HG02763 (cell line): ENCODE measurements at regions not wholly inside any gene's neighbourhood (a gene's known extent, or its start where the extent isn't known, plus 50 kb on each side); places are given as distances from the start of the nearest gene placed in this dataset.
"Not testable (repeated sequence)": the region's sequence is repeated elsewhere in the genome, so short reads cannot be mapped to it uniquely, and the experiment has no call there.

Experiments
- ATAC-seq: cut with Tn5 transposase; IDR thresholded peaks from one replicate; pipeline ENCODE4 v1.9.1; 2021; ENCODE audit warnings: mild to moderate bottlenecking, moderate library complexity; ENCODE audit not compliant: unreplicated experiment

GRCh38 chr4:33886356-33886755 lies 2358.0 kb downstream of the ARAP2 start:
- ATAC-seq, result no peak

DNA sequence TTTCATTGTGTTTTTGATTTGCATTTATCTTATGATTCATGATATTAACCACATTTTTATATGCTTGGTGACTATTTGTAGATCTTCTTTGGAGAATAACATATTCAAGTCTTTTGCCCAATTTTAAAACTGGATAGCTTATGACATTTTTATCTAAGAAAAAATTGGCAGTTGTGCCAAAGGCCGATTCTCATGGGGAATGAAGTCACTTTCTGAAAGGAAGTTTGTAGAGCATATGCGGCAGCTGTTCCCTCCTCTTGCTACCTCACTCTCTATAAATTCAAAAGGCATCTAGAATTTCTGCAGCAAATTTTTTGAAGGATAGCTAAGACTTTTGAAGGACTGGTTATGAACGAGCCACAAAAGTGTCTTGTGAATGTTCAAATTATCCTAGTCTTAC lies 2353.5 kb downstream of the ARAP2 start:
- ATAC-seq, result no peak

GRCh38 chr4:33911959-33912358 lies 2332.4 kb downstream of the ARAP2 start:
- ATAC-seq, result no peak

GRCh38 chr4:33914386-33914785 lies 2329.9 kb downstream of the ARAP2 start:
- ATAC-seq, result no peak

- no peak for ATAC-seq
These were observed 2320.8 kb downstream of the ARAP2 start for GRCh38 chr4:33923469-33923868.

DNA sequence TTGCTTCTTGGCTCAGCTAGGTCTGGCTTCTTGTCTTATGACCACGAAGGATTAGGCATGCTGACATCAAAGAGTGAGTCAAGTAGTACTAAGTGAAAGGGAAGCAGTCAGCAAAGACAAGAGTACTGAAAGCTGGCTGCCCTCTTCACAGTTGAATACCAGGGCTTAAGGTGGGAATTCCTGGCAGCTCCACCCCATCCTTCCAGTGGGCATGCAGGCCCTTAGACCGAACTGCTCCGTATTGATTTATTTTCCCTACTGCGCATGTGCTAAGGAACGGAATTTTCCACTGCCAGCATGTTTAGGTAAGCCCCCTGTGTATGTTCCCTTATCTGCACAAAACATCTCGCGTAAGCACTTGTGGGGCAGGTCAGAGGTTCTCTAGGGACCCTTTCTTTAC lies 2320.1 kb downstream of the ARAP2 start:
- ATAC-seq, result no peak

GRCh38 chr4:33924811-33925210 lies 2319.5 kb downstream of the ARAP2 start:
- no peak for ATAC-seq

GRCh38 chr4:33930497-33930896 lies 2313.8 kb downstream of the ARAP2 start:
- ATAC-seq, result no peak

- no peak for ATAC-seq
These were observed 2313.3 kb downstream of the ARAP2 start for GRCh38 chr4:33931026-33931425.

DNA sequence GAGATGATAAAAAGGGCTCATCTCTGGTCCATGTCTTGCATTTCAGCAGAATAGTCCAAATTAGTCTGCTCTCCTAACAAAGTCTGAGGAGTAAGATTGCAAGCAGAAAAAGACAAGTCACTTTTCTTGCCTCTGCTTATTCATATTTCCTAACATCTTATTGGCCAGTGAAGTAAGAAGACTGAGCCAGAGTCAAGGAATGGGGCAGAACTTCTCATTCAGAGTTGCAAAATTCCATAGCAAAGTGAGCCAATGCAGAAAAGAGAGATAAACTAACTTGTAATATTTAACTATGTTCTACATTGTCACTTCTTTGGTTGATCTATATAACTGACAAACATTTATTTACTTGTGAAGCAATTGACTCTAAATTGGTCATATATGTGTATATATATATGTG lies 2304.0 kb downstream of the ARAP2 start:
- ATAC-seq, result no peak

GRCh38 chr4:33941854-33942253 lies 2302.5 kb downstream of the ARAP2 start:
- ATAC-seq, result no peak

DNA sequence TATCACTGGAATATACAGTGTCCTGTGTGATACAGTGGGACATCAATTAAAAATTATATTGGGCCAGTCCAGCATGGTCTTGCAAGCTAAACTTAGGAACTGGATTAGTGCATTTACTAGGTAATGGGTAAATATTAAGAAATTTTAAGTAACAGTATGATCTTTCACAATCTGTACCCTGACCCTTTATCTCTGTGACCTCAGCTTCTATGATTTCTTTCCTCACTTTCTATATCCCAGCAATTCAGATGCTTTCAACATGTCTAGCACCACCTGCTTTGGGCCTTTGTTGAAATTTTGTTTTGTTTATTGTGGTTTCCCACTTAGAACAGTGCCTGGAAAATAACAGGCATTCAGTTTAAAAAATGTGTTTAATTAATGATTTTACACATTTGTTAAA lies 2295.4 kb downstream of the ARAP2 start:
- no peak for ATAC-seq

- ATAC-seq, result not testable (repeated sequence)
These were observed 2290.5 kb downstream of the ARAP2 start for GRCh38 chr4:33953848-33954247.

GRCh38 chr4:33954759-33955158 lies 2289.6 kb downstream of the ARAP2 start:
- ATAC-seq, result no peak

- no peak for ATAC-seq
These were observed 2284.8 kb downstream of the ARAP2 start for GRCh38 chr4:33959519-33959918.

DNA sequence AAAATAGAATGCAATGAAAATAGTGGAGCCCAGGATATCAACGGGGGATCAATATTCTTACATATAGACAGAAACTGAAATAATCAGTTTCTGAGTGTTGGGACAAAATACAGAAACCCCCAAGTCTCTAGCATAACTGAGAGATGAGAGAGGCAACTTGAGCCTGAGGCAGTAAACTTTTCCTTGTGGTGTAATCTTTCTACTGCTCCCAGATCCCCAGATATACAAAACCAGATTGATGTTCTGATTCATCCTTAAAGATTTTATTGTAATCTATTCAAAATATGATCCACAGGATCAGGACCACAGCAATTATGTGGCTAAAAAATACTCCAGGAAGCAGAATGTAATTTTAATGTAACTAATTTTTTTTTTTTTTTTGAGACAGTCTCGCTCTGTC lies 2282.6 kb downstream of the ARAP2 start:
- no peak for ATAC-seq

GRCh38 chr4:33966808-33967207 lies 2277.5 kb downstream of the ARAP2 start:
- ATAC-seq, result no peak

GRCh38 chr4:33974270-33974669 lies 2270.0 kb downstream of the ARAP2 start:
- no peak for ATAC-seq

DNA sequence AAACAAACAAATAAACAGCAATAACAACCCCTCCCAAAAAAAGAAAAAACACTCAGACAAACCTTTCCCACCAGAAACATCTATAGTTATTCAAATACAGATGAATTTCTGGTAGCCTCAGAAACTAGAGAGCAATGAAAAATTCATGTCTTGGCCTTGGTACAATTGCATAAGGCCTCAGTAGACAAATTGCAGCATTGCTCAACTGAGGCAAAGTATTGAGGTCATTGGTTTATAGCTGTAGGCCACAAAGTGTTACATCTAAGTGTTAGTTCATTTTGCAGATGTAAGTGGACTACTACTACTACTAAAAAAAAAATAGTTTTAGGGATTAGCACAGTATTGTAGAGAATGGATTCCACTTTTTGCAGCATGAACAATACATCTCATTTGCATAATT lies 2268.3 kb downstream of the ARAP2 start:
- no peak for ATAC-seq

GRCh38 chr4:33979781-33980180 lies 2264.5 kb downstream of the ARAP2 start:
- not testable (repeated sequence) for ATAC-seq

GRCh38 chr4:33980361-33980760 lies 2264.0 kb downstream of the ARAP2 start:
- no peak for ATAC-seq

- ATAC-seq, result no peak
These were observed 2254.4 kb downstream of the ARAP2 start for GRCh38 chr4:33989820-33990443.

GRCh38 chr4:33996075-33996718 lies 2248.1 kb downstream of the ARAP2 start:
- ATAC-seq, result no peak
